A673 (cell line): ENCODE measurements at regions not wholly inside any gene's neighbourhood (a gene's known extent, or its start where the extent isn't known, plus 50 kb on each side); places are given as distances from the start of the nearest gene placed in this dataset.

Experiments
- BruUV-seq: library from RNA; stranded (reverse); fragments of 400-500 nt; replicated peaks from 2 replicates; lab custom pipeline; 2021; lab: Mats Ljungman, UMichigan
- CTCF ChIA-PET: fragments of 300-600 bp; sonication (Branson Sonifier 250); formaldehyde crosslinking; loops from one replicate; lab custom pipeline; 2022; ENCODE audit warnings: antibody characterized with exemption; lab: Charles Lee
- POLR2A ChIA-PET: fragments of 300-600 bp; sonication (Branson Sonifier 250); formaldehyde crosslinking; loops from one replicate; lab custom pipeline; 2022; ENCODE audit warnings: antibody characterized with exemption; ENCODE audit not compliant: low non-redundant PET; lab: Charles Lee
- DNase-seq: peaks from one replicate; pipeline ENCODE4 v3.0.0-alpha.2; 2015; ENCODE audit warnings: low spot score
- H3K27ac ChIP-seq: fragments of 200-600 bp; sonication (generic); 2 replicates; pipeline ENCODE4 v1.5.1; 2016; ENCODE audit warnings: mixed run types, low read depth, mild to moderate bottlenecking, mixed read lengths, antibody characterized with exemption, low read length; ENCODE audit not compliant: poor library complexity, severe bottlenecking
- H3K27me3 ChIP-seq: fragments of 200-600 bp; sonication (generic); replicated peaks from 2 replicates; pipeline ENCODE4 v1.6.1; 2017; ENCODE audit warnings: mixed run types, low read depth, mild to moderate bottlenecking, mixed read lengths, antibody characterized with exemption, low read length; ENCODE audit not compliant: insufficient read depth, poor library complexity
- H3K36me3 ChIP-seq: fragments of 200-600 bp; sonication (generic); 2 replicates; pipeline ENCODE4 v1.6.1; 2016; ENCODE audit warnings: mixed run types, mild to moderate bottlenecking, mixed read lengths, antibody characterized with exemption, low read length; ENCODE audit not compliant: insufficient read depth, poor library complexity, severe bottlenecking
- H3K4me1 ChIP-seq: fragments of 200-600 bp; sonication (generic); 2 replicates; pipeline ENCODE4 v1.6.1; 2017; ENCODE audit warnings: mixed run types, mild to moderate bottlenecking, mixed read lengths, antibody characterized with exemption, low read length; ENCODE audit not compliant: insufficient read depth, poor library complexity, severe bottlenecking
- H3K4me3 ChIP-seq: fragments of 200-600 bp; sonication (generic); 2 replicates; pipeline ENCODE4 v1.5.1; 2016; ENCODE audit warnings: low read depth, mixed run types, mild to moderate bottlenecking, mixed read lengths, low read length; ENCODE audit not compliant: poor library complexity, severe bottlenecking
- H3K9me3 ChIP-seq: fragments of 200-600 bp; sonication (generic); 2 replicates; pipeline ENCODE4 v1.6.1; 2016; ENCODE audit warnings: mixed run types, low read depth, mild to moderate bottlenecking, mixed read lengths, antibody characterized with exemption, low read length; ENCODE audit not compliant: poor library complexity, severe bottlenecking
- EZH2 ChIP-seq: fragments of 200-600 bp; sonication (generic); IDR thresholded peaks from 2 replicates; pipeline ENCODE4 v1.6.1; 2017; ENCODE audit warnings: borderline replicate concordance, low read depth, mild to moderate bottlenecking, mixed read lengths, antibody characterized with exemption, low read length; ENCODE audit not compliant: poor library complexity, severe bottlenecking
- intact Hi-C: fragments of 100-400 bp; cut with micrococcal nuclease; formaldehyde crosslinking; loops from one replicate; pipeline ENCODE4 v1.10.0; 2022; ENCODE audit not compliant: unreplicated experiment
- TF ChIP-seq, protein P1 (sequence below): fragments of 300-800, 200-600 bp; sonication (generic); conservative IDR thresholded peaks from 2 replicates; pipeline ENCODE4 v1.5.1; 2017; ENCODE audit warnings: low read depth, mild to moderate bottlenecking, antibody characterized with exemption, low read length, moderate library complexity, mixed read lengths

- Histone ChIP-seq H3K36me3 (no peaks in the 10 kb centered on the region), H3K27ac (no peak overlapping the region), H3K4me1 (peaks cover 6% of the 10 kb centered on the region), H3K27me3 (no peaks in the 10 kb centered on the region), H3K4me3 (no peak overlapping the region), H3K9me3 (no peaks in the 10 kb centered on the region)
- POLR2A ChIA-PET = no interaction called here
- no peak for TF ChIP-seq EZH2
- TF ChIP-seq, protein P1, sequence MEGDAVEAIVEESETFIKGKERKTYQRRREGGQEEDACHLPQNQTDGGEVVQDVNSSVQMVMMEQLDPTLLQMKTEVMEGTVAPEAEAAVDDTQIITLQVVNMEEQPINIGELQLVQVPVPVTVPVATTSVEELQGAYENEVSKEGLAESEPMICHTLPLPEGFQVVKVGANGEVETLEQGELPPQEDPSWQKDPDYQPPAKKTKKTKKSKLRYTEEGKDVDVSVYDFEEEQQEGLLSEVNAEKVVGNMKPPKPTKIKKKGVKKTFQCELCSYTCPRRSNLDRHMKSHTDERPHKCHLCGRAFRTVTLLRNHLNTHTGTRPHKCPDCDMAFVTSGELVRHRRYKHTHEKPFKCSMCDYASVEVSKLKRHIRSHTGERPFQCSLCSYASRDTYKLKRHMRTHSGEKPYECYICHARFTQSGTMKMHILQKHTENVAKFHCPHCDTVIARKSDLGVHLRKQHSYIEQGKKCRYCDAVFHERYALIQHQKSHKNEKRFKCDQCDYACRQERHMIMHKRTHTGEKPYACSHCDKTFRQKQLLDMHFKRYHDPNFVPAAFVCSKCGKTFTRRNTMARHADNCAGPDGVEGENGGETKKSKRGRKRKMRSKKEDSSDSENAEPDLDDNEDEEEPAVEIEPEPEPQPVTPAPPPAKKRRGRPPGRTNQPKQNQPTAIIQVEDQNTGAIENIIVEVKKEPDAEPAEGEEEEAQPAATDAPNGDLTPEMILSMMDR = no peak
- BruUV-seq = no TSS peak
- no peak for DNase-seq
- intact Hi-C loops = no loop called here
- CTCF ChIA-PET = no interaction called here
These were observed 145.8 kb upstream of the TUT7 start for GRCh38 chr9:86500031-86500430.

- POLR2A ChIA-PET = no interaction called here
- H3K9me3 ChIP-seq = no peaks in the 10 kb centered on the region
- H3K36me3 ChIP-seq = no peaks in the 10 kb centered on the region
- no TSS peak for BruUV-seq
- CTCF ChIA-PET = no interaction called here
- H3K4me1 ChIP-seq = peaks cover 18% of the 10 kb centered on the region
- H3K27ac ChIP-seq = peak overlapping the region; percentile 78
- H3K4me3 ChIP-seq = no peak overlapping the region
- intact Hi-C loops = no loop called here
- no peak for TF ChIP-seq EZH2
- TF ChIP-seq, protein P1 = no peak
- DNase-seq = peak; percentile 82
- no peaks in the 10 kb centered on the region for H3K27me3 ChIP-seq
These were observed 140.5 kb upstream of the TUT7 start for GRCh38 chr9:86494644-86495111.

DNA sequence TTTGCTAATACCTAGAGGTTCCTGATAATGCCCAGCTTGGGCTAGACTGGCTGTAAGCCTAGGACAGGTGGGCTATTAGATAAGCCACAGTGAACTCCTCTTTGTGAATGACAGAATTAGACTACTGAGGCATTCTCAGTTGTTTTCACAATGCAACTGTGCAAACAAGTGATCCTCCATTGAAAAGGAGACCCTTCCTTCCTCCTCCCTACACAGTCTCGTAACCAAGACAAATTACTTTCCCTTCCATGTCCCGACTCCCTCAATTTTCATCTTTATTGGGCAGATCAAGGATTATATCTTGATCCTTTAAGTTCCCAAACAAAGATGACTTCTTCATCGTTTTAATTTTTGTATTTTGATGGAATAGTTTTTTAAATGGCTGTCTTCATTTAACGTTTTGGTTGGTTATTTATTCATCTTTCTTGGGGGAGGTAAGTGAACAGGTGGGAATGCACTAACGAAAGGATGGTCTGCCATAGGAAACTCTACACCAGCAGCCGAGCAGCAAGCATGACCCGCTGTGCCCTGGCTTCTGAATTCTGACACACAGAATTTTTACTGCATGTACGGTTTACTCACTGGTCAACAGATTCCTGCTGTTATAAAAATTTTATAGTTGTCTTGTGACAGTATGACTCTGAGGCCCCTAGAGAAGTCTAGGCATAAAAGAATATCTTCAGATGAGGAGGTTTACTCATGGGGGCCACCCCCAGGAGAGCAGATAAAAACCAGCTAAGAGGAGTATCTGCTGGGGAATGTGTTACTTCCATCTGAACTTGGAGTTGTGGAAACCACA lies 137.5 kb upstream of the TUT7 start:
- no peaks in the 10 kb centered on the region for H3K9me3 ChIP-seq
- H3K4me1 ChIP-seq = peaks cover 44% of the 10 kb centered on the region
- TF ChIP-seq EZH2 = no peak
- TF ChIP-seq, protein P1 = no peak
- BruUV-seq = no TSS peak
- POLR2A ChIA-PET = no interaction called here
- intact Hi-C loops = no loop called here
- H3K27me3 ChIP-seq = no peaks in the 10 kb centered on the region
- no peak for DNase-seq
- H3K36me3 ChIP-seq = no peaks in the 10 kb centered on the region
- H3K27ac ChIP-seq = no peak overlapping the region
- CTCF ChIA-PET = no interaction called here
- no peak overlapping the region for H3K4me3 ChIP-seq
